ENCODE measurements at regions not wholly inside any gene's neighbourhood (a gene's known extent, or its start where the extent isn't known, plus 50 kb on each side); places are given as distances from the start of the nearest gene placed in this dataset.
"Not testable (repeated sequence)": the region's sequence is repeated elsewhere in the genome, so short reads cannot be mapped to it uniquely, and the experiment has no call there.

GRCh38 chr5:130333089-130333488, 428.8 kb downstream of the CHSY3 start:
- no peak for DNase-seq (ENCODE audit: low read depth, low spot score)

GRCh38 chr5:130331332-130331731, 427.1 kb downstream of the CHSY3 start:
- DNase-seq (ENCODE audit: low read depth, low spot score): no peak

- DNase-seq (ENCODE audit: low read depth, low spot score): no peak
Measured at GRCh38 chr5:130324953-130325671, 420.8 kb downstream of the CHSY3 start.

GRCh38 chr5:130323804-130324454, 419.7 kb downstream of the CHSY3 start:
- DNase-seq (ENCODE audit: low read depth, low spot score): no peak

- DNase-seq (ENCODE audit: low read depth, low spot score): no peak
Measured at GRCh38 chr5:130321931-130322330, 417.7 kb downstream of the CHSY3 start.

- no peak for DNase-seq (ENCODE audit: low read depth, low spot score)
Measured at GRCh38 chr5:130316971-130317680, 412.9 kb downstream of the CHSY3 start.

- DNase-seq (ENCODE audit: low read depth, low spot score): no peak
Measured at GRCh38 chr5:130295235-130295634, 391.0 kb downstream of the CHSY3 start.

- not testable (repeated sequence) for DNase-seq (ENCODE audit: low read depth, low spot score)
Measured at GRCh38 chr5:130294798-130295197, 390.5 kb downstream of the CHSY3 start.

- DNase-seq (ENCODE audit: low read depth, low spot score): no peak
Measured at GRCh38 chr5:130290219-130290618, 386.0 kb downstream of the CHSY3 start.

GRCh38 chr5:130289132-130290088, 385.1 kb downstream of the CHSY3 start:
- no peak for DNase-seq (ENCODE audit: low read depth, low spot score)

- no peak for DNase-seq (ENCODE audit: low read depth, low spot score)
Measured at GRCh38 chr5:130287438-130287837, 383.2 kb downstream of the CHSY3 start.

- DNase-seq (ENCODE audit: low read depth, low spot score): no peak
Measured at GRCh38 chr5:130286971-130287370, 382.7 kb downstream of the CHSY3 start.

- no peak for DNase-seq (ENCODE audit: low read depth, low spot score)
Measured at GRCh38 chr5:130282049-130282448, 377.8 kb downstream of the CHSY3 start.

GRCh38 chr5:130280528-130281217, 376.4 kb downstream of the CHSY3 start:
- DNase-seq (ENCODE audit: low read depth, low spot score): no peak

- no peak for DNase-seq (ENCODE audit: low read depth, low spot score)
Measured at GRCh38 chr5:130279386-130279785, 375.1 kb downstream of the CHSY3 start.

GRCh38 chr5:130278136-130278535, 373.9 kb downstream of the CHSY3 start:
- DNase-seq (ENCODE audit: low read depth, low spot score): no peak

GRCh38 chr5:130277522-130277921, 373.3 kb downstream of the CHSY3 start:
- no peak for DNase-seq (ENCODE audit: low read depth, low spot score)

GRCh38 chr5:130277002-130277401, 372.7 kb downstream of the CHSY3 start:
- no peak for DNase-seq (ENCODE audit: low read depth, low spot score)

GRCh38 chr5:130272837-130273236, 368.6 kb downstream of the CHSY3 start:
- no peak for DNase-seq (ENCODE audit: low read depth, low spot score)

- no peak for DNase-seq (ENCODE audit: low read depth, low spot score)
Measured at GRCh38 chr5:130270786-130271185, 366.5 kb downstream of the CHSY3 start.

- DNase-seq (ENCODE audit: low read depth, low spot score): no peak
Measured at GRCh38 chr5:130268489-130268888, 364.2 kb downstream of the CHSY3 start.

Measured in activated CD4-positive, CD25-positive, alpha-beta regulatory T cell treated with anti-CD3 and anti-CD28 coated beads, Interleukin-2, amount 50 U/mL, for 16 hours (primary cell).